ENCODE measurements at regions not wholly inside any gene's neighbourhood (a gene's known extent, or its start where the extent isn't known, plus 50 kb on each side); places are given as distances from the start of the nearest gene placed in this dataset.

DNA sequence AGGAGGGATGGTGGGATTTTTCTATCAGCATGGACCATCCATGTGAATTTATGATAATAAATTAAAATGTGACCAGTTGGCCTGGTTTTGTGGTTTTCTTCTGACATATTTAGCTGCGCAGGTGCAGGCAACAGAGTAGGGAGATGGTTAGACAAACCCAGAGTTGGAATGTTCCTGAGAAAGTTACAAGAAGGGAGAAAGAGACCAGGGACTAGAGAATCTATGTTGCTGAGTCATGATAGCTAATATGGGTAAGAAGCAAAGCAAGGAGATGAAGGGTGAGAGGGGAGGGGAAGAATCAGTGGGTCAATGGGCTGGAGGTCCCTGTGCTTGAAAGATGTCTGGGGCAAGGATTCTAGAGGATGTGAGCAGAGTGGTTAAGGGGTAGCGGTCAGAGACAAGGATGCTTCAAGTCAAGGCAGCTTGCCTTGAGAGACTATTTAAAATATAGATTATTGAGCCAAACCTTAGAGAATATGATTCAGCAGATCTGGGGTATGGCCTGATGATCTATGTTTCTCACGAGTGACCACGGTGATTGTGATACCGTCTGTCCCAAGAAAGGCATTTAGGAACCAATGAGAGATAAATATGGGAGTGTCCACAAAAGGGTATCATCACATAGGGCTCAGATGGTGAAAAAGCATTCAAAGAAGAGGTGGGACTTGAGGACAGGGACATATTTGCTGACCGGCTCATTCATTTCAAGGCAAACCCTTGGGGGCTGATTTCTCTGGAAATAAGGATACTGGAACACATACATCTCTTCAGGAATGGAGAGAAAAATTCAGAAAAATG lies 219.7 kb upstream of the PLD5 start:
- TF ChIP-seq, protein P1, sequence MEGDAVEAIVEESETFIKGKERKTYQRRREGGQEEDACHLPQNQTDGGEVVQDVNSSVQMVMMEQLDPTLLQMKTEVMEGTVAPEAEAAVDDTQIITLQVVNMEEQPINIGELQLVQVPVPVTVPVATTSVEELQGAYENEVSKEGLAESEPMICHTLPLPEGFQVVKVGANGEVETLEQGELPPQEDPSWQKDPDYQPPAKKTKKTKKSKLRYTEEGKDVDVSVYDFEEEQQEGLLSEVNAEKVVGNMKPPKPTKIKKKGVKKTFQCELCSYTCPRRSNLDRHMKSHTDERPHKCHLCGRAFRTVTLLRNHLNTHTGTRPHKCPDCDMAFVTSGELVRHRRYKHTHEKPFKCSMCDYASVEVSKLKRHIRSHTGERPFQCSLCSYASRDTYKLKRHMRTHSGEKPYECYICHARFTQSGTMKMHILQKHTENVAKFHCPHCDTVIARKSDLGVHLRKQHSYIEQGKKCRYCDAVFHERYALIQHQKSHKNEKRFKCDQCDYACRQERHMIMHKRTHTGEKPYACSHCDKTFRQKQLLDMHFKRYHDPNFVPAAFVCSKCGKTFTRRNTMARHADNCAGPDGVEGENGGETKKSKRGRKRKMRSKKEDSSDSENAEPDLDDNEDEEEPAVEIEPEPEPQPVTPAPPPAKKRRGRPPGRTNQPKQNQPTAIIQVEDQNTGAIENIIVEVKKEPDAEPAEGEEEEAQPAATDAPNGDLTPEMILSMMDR (IDR thresholded peaks at IDR 0.05; ENCODE audit: low read depth, low read length, missing control alignments), result no peak
- no peak for DNase-seq (ENCODE audit: low read depth)
- in situ Hi-C loops (cut with HindIII; ENCODE audit: low sequenced_read_pairs), result no loop called here
- H3K4me3 ChIP-seq (ENCODE audit: low read depth, low read length), result no peak overlapping the region

DNA sequence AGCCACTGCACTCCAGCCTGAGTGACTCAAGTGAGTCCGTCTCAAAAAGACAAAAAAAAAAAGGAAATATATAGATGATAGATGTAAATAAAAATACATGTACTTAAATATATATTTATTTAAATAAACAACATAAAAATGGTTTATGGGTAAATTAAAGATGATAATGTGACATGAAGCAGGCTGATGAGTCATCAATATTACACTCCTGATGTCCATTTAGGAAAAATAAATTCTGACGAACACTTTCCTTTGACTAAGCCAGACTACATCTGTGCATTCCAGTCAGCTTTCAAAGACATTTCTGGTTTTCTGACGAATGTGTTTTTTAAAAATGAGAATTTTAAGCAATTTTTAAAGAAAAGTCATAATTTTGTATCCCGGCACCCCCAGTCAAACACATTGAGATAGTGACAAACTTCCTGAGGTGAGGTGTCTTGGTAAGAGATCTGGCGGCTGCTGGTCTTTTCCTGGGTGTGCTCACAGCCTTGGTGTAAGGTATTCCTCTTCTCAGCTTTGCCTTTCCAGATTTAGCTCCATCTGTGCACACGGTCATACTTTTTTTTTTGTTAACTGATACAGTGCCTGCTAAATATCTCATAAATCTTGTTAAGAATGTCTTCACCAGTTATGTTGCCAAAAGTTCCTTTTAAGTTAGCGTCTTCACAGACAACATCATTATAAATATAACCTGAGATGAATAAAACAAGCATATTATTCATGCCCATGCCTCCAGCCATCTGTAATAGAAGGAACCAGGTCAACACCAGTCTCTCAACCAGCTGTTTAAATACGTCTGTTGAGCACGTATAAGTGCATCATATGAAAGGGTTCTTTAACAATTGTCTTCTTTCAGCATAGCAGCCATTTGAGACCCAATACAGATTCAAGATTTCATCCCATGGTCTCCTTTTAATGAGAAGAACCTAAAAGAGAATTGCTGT lies 214.5 kb upstream of the PLD5 start:
- in situ Hi-C loops (cut with HindIII; ENCODE audit: low sequenced_read_pairs), result no loop called here
- TF ChIP-seq, protein P1 (IDR thresholded peaks at IDR 0.05; ENCODE audit: low read depth, low read length, missing control alignments), result no peak
- DNase-seq (ENCODE audit: low read depth), result no peak
- no peak overlapping the region for H3K4me3 ChIP-seq (ENCODE audit: low read depth, low read length)

DNA sequence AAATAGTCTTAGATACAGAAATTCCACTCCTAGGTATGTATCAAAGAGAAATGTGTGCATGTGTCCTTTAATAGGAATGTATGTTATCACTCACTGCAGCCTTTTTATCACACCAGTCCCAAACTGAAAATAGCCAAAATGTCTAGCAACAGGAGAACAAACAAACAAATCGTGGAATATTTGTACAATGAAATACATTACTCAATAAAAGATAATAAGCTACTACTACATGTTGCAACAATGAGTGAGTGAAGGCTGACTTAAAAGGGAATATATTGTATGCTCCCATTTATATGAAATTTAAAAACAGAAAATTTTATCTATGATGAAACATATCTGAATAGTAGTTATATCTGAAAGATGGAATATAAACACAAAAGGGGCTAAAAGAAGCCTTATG lies 212.1 kb upstream of the PLD5 start:
- in situ Hi-C loops (cut with HindIII; ENCODE audit: low sequenced_read_pairs), result no loop called here
- TF ChIP-seq, protein P1 (IDR thresholded peaks at IDR 0.05; ENCODE audit: low read depth, low read length, missing control alignments), result no peak

DNA sequence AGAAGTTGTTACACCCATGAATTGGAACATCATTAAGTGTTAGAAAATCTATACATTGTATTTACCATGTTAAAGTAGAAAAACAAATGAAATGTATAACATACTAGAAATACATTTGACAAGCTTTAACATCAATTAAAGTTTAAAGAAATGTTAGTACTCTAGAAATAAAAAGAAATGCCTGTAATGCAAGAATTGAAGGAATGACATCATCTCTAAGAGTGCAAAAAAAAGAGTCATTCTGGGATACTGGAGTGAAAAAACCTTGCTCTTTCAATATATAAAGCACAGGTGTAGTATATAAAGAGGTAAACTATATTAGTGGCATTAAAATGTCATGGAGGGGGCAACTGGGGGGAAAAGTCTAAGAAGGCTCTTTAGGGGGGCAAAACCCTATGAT lies 210.8 kb upstream of the PLD5 start:
- DNase-seq (ENCODE audit: low read depth), result no peak
- in situ Hi-C loops (cut with HindIII; ENCODE audit: low sequenced_read_pairs), result no loop called here
- TF ChIP-seq, protein P1 (IDR thresholded peaks at IDR 0.05; ENCODE audit: low read depth, low read length, missing control alignments), result no peak
- no peak overlapping the region for H3K4me3 ChIP-seq (ENCODE audit: low read depth, low read length)

More for the DNA sequence above, 212.1 kb upstream of the PLD5 start:
- no peak overlapping the region for H3K4me3 ChIP-seq (ENCODE audit: low read depth, low read length)
- DNase-seq (ENCODE audit: low read depth), result no peak

DNA sequence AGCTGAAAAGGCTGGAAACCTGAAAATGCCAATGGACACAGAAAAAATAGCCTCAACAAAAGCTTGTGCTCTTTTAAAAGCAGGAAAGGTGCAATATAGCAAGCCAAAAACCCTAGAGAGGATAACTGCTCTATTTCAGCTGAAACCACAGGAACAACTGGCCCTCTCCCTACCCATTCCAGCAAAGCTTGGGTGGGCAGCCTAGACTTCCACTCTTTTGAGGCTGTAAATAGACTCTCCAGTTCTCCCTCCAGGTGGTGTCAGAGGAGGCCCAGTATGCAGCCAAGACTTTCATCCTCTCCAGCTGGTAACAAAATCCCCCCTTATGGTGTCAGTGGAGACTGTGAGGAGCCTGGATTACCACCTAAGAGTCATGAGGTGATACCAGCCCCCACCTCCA lies 206.9 kb upstream of the PLD5 start:
- no peak for DNase-seq (ENCODE audit: low read depth)
- no peak overlapping the region for H3K4me3 ChIP-seq (ENCODE audit: low read depth, low read length)
- in situ Hi-C loops (cut with HindIII; ENCODE audit: low sequenced_read_pairs), result no loop called here
- TF ChIP-seq, protein P1 (IDR thresholded peaks at IDR 0.05; ENCODE audit: low read depth, low read length, missing control alignments), result no peak

DNA sequence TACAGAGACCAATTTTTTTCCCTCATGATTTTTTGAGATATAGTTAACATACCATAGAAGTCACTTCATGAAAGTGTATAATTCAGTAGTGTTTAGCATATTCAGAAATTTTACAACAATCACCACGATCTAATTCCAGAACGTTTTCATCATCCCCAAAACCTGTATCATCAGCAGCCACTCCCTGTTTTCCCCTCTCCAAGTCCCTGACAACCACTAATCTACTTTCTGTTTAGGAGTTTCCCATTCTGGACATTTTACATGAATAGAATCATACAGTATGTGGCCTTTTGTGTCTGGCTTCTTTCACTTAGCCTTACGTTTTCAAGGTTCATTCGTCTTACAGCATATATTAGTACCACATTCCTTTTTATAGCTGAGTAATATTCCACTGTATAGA lies 204.2 kb upstream of the PLD5 start:
- TF ChIP-seq, protein P1 (IDR thresholded peaks at IDR 0.05; ENCODE audit: low read depth, low read length, missing control alignments), result no peak
- no peak for DNase-seq (ENCODE audit: low read depth)
- H3K4me3 ChIP-seq (ENCODE audit: low read depth, low read length), result no peak overlapping the region
- in situ Hi-C loops (cut with HindIII; ENCODE audit: low sequenced_read_pairs), result no loop called here

Data from astrocyte of the cerebellum (primary cell).